22Rv1 (cell line): ENCODE measurements at regions not wholly inside any gene's neighbourhood (a gene's known extent, or its start where the extent isn't known, plus 50 kb on each side); places are given as distances from the start of the nearest gene placed in this dataset.

Experiments
- H3K27ac ChIP-seq: fragments of 450-650 bp; 2 replicates; pipeline ENCODE4 v1.5.1; 2017
- CTCF ChIP-seq: fragments of 450-650 bp; IDR thresholded peaks from 2 replicates; pipeline ENCODE4 v1.5.1; 2017; ENCODE audit warnings: mild to moderate bottlenecking
- ZFX ChIP-seq: fragments of 450-650 bp; IDR thresholded peaks from 2 replicates; pipeline ENCODE4 v1.6.1; 2017; ENCODE audit warnings: antibody characterized with exemption, borderline replicate concordance

- TF ChIP-seq ZFX (no peak), CTCF (no peak)
- H3K27ac ChIP-seq, result no peak overlapping the region
Observed at GRCh38 chr9:120294003-120294402, 286.0 kb downstream of the CDK5RAP2 start.

GRCh38 chr9:120292606-120293005 is 287.4 kb downstream of the CDK5RAP2 start:
- no peak overlapping the region for H3K27ac ChIP-seq
- TF ChIP-seq ZFX (no peak), CTCF (no peak)

GRCh38 chr9:120291050-120291449 is 288.9 kb downstream of the CDK5RAP2 start:
- no peak overlapping the region for H3K27ac ChIP-seq
- TF ChIP-seq ZFX (no peak), CTCF (no peak)

GRCh38 chr9:120289990-120290975 is 289.7 kb downstream of the CDK5RAP2 start:
- TF ChIP-seq ZFX (no peak), CTCF (no peak)
- no peak overlapping the region for H3K27ac ChIP-seq

- TF ChIP-seq CTCF (no peak), ZFX (no peak)
- H3K27ac ChIP-seq, result no peak overlapping the region
Observed at GRCh38 chr9:120289098-120289497, 290.9 kb downstream of the CDK5RAP2 start.

GRCh38 chr9:120286530-120286929 is 293.4 kb downstream of the CDK5RAP2 start:
- TF ChIP-seq ZFX (no peak), CTCF (no peak)
- no peak overlapping the region for H3K27ac ChIP-seq

- TF ChIP-seq CTCF (no peak), ZFX (no peak)
- H3K27ac ChIP-seq, result no peak overlapping the region
Observed at GRCh38 chr9:120284821-120285220, 295.1 kb downstream of the CDK5RAP2 start.
